NCI-H524 (cell line): ENCODE measurements at regions not wholly inside any gene's neighbourhood (a gene's known extent, or its start where the extent isn't known, plus 50 kb on each side); places are given as distances from the start of the nearest gene placed in this dataset.
A peak's percentile ranks its signal among the peaks of the same experiment; 100 is the strongest.
"Not testable (repeated sequence)": the region's sequence is repeated elsewhere in the genome, so short reads cannot be mapped to it uniquely, and the experiment has no call there.

ENCODE experiments used
- DNase-seq, 2 experiments: peaks; one replicate each; lab custom pipeline; 2025; lab: John Stamatoyannopoulos, UW

DNA sequence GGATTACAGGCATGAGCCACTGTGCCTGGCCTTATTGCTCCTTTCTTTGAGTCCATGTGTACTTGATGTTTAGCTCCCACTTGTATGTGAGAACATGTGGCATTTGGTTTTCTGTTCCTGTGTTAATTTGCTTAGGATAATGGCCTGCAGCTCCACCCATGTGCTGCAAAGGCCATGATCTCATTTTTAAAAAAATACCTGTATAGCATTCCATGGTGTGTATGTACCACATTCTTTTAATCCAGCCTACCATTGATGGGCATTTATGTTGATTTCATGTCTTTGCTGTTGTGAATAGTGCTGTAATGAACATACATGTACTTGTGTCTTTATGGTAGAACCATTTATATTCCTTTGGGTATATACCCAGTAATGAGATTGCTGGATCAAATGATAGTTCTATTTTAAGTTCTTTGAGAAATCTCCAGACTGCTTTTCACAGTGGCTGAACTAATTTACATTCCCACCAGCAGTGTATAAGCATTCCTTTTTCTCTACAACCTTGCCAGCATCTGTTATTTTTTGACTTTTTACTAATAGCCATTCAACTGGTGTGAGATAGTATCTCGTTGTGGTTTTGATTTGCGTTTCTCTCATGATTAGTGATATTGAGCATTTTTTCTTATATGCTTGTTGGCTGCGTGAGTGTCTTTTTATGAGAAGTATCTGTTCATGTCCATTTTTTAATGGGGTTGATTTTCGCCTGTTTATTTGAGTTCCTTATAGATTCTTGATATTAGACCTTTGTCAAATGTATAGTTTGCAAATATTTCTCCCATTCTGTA lies 136.4 kb upstream of the SPRED2 start:
- DNase-seq = not testable (repeated sequence)

DNA sequence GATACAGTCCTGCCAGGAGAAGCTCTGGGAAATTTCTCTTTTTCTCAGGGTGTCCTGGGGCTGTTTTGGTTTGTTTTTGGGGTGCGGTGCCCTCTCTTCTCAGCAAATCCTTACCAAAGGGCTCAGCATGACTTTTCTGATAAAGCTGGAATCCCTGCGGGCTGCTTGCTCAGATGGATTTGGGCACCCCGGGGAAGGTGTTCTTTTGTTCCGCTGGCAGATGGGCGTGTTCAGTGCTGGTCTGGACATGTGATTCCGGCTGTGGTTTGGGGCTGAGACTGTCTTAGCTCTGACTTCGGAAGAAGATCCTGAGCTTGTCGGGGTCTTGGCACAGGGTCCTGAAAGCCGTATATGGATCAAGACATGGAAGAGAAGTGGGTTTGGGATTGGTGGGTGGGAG lies 134.2 kb upstream of the SPRED2 start:
- no peak for DNase-seq

DNA sequence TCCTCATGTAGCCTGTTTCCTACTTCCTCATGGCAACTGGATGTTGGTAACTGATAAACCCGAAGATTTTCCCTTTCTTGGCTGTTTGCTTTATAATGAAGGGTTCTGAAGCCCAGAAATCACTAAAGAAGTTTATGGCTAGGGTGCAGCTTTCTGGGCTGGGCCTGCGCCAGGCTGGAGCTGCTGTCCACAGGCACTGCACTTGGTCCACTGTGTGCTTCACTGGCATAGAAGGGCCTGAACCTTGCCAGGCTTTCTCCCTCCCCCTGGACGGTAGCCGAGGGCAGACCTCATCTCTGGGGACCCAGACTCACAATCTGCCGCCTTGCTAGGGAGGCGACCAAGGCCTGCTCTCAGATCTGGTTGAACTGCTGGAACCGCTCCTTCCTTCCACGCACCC lies 133.3 kb upstream of the SPRED2 start:
- DNase-seq = no peak

DNA sequence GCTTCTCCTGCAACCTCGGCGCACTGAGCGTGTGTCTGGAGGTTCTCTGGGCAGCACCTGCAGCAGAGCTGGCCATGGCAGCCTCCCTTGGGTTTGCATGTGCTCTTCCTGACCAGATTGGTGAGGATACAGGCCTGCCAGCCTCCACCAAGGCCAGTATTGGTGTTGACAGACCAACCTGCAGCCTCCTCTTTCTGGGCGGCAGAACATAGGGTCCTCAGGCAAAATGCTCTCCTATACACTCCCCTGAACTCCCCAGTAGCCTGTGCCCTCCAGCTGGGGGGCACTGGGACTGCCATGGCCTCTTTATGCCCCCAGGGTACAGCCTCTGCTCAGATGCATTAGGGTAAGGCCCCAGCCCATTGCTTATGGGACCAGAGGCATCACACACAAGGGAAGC lies 131.9 kb upstream of the SPRED2 start:
- no peak for DNase-seq

DNA sequence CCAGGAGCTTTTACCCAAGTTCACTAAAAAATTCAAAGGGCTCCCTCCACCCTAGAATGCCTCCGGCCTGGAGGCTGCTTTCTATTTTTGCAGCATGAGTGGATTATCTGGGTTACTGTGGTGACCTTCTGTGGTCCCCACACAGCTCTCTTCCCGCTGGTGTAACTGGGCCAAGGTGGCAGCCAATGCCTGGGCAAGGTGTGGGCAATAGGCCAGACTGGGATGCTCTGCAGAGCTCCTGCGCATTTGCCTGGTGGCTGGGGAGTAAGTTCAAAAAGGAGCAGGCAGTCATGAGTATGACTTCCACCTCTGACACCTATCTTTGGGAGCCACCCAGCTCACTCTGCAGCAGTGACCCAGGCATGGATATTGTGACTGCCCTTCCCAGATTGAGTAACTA lies 130.5 kb upstream of the SPRED2 start:
- DNase-seq = no peak

DNA sequence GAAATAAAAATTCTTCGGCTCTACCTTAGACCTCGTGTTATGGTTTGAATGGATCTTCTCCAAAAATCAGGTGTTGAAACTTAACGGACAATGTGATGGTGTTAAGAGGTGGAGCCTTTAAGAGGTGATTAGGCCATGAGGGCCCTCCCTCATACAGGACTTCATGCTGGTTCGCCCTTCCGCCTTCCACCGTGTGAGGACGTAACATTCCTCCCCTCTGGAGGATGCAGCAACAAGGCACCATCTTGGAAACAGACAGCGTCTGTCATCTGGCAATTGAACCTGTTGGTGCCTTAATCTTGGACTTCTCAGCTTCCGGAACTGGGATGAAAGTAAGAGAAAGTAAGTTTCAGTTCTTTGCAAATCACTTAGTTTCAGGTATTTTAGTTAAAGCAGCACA lies 126.3 kb upstream of the SPRED2 start:
- DNase-seq = no peak

DNA sequence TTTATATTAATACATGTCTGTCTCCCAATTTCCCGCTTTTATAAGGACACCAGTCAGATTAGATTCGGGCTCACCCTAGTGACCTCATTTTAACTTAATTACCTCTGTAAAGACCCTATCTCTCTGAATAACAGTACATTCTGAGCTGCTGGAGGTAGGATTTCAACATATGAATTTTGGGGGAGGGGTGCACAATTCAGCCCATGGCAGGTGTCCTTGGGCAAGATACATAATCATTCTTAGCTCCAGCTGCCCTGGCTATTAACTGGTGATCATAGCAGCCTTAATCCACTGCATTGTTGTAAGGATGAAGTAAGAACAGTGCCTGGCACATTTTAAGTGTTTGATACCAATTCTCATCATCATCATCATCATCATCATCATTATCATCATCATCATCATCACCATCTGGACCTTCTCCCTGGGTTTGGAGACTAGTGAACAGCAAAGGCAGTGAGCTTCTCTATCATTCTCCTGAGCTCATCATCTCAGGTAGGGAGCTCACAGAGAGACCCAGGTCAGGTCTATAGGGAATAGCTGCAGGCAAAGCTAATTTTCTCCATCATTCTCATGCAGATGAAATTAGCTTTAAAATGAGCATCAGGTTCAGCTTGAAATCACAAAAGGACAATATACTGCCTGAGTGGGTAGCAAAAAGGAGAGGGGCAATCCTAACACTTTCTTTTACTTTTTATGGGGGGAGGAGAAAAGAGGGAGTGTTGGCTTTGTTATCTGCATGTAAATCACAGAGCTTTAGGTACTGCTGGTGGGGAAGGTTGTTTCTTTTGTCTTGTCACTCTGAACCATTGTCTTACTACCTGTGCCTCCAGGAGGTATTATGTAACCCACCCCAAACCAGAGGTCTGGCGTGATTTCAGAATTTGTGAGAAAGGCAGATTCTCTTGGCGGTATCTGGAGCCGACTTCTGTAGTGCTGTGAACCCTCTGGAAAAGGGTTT lies 125.5 kb upstream of the SPRED2 start:
- peak; percentile 47 to 70 for DNase-seq

DNA sequence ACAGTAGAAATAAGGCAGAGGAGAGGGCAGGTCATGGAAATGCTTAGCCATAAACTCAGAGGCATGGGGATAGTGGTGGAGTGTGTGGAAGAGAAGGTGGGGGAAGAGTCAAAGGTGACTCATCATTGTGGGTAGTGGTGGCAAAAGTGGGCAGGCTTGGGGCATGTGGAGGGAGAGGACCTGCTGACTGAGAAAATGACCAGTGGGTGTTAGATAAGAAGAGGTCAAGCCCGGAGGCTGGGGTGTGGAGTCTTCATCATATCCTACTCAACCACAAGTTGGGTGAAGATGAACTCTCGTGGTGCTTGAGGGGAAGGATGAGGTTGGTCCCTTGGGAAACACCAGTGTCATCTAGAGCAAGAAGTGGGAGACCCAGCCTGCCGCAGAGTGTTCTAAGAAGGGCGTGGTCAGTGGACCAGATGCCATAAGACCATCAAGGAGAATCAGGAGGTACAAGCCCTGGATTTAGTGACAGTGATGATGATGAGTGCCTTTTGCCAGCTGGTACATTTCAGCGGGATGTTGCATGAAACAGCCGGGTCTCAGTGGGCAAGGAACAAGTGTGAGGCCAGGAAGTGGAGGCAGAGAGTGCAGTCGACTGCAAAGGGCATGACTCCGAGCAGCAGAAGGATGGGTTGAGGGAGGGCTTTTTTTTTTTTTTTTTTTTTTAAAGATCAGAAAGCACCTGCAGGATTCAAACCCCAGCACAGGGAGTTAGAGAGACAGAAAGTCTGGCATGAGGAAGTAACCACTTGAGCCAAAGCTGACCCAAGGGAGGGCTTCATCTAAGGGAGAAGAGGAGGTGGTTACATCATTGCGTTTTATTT lies 122.6 kb upstream of the SPRED2 start:
- DNase-seq = peak; percentile 20 to 69

DNA sequence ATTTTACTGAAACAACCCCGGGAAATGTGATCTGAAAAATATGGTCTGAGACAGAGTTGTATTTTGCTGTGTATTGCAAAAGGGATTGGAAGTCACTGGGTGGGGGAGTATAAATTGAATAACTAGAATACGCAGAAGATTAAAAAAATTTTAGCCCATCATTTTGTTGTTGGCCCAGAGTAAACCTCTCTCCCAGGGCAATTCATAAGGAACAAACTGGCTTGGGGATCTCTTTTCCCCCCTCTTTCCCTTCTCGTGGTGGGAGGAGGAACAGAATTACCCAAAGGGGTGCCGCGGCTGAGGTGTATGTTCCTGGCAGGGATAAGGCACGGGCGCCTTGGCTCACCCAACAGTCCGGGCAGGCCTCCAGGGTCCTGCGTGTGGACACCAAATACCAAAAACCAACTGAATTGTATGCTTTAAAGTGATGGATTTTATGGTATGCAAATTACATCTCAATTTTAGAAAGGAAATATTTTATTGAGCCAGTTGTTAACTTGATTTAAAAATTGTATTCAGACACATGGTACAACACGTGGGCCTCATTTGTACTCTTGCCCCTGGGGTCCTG lies 121.2 kb upstream of the SPRED2 start:
- DNase-seq = no peak

DNA sequence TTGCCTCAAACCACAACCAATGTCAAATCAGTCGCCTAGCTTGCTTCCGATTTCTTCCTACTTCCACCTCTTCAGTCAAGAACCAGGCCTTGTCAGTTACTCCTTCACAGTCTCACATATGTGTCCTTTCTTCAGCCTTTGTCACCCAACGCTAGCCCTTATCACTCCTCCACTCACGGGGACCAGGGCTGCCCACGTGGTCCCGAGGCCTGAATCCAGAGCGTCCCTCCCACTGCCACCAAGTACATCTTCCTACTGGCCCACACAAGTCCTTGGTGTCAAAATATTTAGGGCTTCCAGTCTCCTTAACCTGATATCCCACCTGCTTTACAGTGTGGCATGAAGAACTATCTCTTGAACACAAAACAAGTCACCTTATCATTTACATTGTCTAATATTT lies 119.1 kb upstream of the SPRED2 start:
- no peak for DNase-seq

DNA sequence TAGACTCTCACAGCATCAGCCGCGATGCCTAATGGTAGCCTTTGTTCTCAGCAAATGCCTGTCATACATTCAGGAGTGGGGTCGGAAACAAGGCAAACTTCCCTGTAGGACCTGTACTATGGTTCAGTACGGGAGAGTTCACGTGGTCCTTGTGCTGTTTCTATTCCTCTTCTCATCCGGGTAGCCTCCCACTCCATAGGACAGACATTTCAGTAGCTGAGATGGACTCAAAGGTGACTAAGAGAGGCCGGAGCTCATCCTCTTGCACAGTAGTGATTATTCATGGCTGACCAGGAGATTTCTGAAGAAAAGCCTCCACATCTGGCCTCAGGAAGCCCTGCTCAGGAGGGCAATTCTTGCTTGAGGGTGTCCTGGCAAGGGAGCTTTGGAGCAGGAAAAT lies 117.8 kb upstream of the SPRED2 start:
- DNase-seq = no peak

DNA sequence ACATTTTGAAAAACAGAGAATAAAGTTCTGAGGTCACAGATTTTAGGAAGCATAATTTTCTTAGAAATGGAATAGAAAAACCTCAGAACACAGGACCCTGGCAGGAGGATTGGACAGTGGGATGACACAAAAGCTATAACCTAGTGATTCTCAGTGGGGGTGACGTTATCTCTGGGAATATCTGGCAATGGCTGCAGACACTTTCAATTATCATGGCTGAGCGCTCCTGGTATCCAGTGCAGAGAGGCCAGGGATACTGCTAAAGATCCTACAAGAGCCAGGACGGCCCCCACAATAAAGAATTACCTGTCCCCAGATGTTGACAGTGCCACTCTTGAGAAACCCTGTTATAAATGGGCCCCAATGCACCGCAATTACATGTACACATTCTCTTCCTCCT lies 117.2 kb upstream of the SPRED2 start:
- no peak for DNase-seq

DNA sequence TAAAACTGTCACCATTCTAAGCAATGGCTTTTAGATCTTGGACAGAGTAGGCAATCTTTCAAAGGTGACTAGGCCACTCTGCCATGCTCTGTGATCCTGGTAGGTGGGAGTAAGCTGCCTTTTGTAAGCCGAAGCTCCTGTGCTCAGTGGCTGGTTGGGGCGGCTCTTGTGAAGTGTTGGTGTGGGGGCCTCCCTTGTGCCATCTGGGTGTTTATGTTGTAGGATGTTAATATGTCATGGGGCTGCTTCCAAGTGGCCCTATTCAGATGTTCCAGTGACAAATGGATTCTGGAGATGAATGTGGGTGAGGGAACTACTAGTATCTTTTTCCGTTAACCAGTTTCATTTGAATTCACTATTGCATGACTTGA lies 116.8 kb upstream of the SPRED2 start:
- peak in 1 of 2 experiments; percentile 26 for DNase-seq

DNA sequence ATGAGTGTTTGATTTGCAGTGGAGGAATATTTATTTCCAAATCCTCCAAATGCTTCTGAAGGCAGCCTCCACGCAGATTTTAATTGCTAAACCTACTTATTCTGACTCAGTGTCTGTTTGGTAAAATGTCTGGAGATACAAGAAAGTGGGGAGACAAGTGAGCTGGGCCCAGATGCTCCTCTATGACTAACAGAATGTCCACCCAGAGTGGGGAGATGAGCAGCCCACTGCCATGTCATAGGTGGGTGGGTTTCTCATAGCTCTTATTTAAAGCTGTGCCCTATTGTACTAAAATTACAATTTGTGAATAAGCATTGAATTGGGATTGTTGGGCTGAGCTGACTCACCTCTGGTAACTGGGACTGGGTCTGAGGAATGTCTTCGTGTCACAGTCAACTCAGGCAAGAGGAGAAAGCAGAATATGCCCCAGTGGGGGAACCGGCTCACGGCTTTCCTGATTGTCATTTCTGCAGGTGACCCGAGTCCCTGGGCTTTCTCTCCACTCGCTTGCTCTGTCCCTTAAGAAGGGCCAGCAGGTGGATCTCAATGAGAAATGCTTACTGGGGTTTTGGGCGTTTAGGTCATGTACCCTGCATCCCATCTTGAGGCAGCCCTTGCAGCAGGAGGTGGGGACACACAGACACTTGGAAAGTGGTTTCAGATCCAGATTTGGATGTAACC lies 116.3 kb upstream of the SPRED2 start:
- no peak for DNase-seq

DNA sequence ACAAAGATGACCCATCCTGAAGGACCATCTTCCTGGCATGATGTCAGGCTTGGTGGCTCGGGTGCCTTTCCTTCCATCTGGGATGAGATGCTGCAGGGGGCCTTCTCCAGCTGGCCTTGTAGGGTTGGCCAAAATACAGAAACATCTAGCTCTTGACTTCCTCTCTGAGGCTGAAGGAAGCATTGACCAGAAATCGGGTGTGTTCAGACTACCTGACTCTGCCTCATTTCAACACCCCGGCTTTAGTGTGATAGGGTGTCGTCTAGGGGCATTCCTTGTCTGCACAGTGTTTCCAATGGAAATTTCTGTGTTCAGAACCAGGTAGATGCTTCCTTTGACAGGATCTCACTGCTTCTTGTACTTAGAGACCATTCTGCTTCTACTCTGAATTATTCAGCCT lies 115.7 kb upstream of the SPRED2 start:
- DNase-seq = no peak

DNA sequence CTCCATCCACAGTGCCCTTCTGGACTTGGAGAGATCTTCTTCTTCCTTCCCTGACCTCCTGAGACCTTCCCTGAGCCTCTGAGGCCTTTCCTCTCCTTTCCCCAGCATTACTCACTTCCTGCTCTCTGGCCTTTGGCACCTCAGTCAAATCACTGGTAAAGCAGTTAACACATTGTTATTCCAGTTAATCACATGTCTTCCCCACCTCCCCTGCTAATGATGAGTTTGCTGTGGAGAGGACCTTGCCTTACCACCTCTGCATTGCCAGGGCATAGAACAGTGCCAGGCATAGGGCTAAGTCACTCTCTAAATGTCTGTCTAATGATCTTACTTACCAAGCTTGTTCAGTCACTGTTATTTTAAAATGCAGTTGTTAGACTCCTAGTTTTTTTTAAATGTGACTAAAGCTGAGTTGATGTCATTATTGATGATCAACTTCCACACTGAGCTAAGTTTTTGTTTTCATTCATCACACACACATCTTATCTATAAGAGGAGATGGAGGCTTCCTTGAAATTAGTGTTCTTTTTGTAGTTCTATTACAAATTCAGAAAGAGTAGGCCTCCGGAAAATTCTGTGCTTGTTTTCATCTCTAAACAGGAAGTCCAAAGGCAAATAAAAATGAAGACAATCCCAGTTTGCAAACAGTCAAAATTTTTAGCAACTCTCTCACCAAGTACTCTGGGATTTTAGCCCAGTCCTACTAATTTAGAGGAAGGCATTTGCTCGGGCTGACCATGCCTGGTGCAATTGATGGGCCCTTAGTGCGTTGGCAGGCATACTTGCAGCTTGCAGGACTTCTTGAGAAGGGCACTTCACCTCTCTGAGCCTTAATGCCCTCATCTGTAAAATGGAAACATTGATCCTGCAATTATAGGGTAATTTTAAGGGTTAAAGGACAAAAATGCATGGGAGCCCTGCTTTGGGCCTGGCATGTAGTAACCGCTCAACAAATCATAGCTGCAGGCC lies 113.7 kb upstream of the SPRED2 start:
- no peak for DNase-seq

DNA sequence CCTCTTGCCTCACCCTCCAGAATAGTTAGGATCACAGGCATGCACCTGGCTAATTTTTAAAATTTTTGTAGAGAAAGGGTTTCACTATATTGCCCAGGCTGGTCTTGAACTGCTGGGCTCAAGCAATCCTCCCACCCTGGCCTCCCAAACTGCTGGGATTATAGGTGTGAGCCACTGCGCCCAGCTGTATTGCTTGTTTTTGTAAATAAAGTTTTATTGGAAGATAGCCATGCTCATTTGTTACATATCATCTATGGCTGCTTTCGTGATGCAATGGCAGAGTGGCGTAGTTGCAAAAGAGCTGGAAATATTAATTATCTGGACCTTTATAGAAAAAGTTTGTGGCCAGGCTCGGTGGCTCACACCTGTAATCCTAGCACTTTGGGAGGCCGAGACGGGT lies 109.4 kb upstream of the SPRED2 start:
- DNase-seq = no peak

DNA sequence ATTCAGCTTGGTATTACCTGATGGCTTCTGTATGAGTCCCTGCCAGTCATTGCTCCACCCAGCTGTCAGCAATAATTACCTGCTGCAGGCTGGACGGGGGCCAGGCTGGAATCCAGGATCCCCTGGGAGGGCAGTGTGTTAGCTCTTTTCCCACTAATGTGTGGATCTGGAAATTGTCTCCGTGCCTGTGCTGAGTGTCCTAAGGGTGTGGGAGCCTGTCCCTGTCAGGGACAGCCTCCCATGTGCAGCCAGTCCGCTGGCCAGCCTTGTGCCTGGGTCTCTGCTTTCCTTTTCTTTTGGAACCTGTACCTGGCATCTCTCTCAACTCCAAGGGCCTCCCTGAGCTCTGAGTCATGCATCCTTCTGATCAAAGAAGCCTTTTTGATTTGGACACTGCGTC lies 107.2 kb upstream of the SPRED2 start:
- peak; percentile 1 to 19 for DNase-seq

DNA sequence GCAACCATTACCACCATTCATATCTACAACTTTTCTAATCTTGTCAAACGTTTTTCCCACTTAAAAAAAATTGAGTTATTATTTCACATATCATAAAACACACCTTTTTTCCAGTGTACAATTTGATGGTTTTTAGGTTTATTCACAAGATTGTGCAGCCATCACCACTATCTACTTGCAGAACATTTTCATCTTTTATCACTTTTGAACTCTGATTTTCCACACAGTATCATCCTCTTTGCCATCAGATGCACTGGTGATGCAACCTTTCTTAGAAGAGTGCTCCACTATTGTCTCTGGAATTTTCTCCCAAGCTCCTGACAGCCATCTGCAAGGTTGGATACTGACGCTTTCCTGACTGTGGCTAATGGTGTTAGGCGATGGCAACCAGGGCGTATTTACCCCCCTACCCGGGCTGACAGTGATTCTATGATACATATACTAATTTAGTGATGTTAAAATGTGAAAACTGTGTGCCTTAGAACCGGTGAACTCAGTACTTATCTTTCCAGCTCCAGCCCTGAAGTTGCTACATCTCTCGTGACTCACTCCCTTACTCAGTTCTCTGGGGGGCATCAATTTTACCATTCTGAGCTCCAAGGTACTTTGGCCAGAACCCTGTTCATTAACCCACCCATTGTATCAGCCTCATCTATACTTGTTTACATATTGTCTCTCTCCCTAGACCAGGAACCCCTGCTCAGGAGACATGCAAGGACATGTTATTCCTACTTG lies 105.4 kb upstream of the SPRED2 start:
- DNase-seq = no peak

DNA sequence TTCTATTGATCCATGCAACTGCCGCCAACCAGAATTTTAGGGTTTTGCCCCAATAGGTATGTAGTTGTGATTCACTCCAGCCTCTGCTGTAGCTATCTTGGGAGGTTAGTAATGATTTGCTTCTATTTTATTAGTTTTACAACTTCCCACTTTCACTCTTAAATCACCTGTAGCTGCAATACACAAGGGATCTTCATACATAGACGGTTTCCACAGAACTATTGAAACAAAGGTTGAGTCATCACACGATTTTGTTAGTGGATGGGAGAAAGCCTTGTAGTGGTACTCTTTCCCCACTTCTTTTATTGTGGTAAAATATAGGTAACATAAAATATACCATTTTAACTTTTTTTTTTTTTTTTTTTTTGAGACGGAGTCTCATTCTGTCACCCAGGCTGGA lies 104.2 kb upstream of the SPRED2 start:
- DNase-seq = no peak
